Central memory CD8-positive, alpha-beta T cell (primary cell): ENCODE measurements at regions not wholly inside any gene's neighbourhood (a gene's known extent, or its start where the extent isn't known, plus 50 kb on each side); places are given as distances from the start of the nearest gene placed in this dataset.

ENCODE experiments used
- ATAC-seq: fragments of 150-1000 bp; cut with Tn5 transposase; replicated peaks from 2 replicates; pipeline ENCODE4 v1.10.0; 2022; ENCODE audit warnings: mild to moderate bottlenecking, moderate FRiP score, moderate number of reproducible peaks; ENCODE audit not compliant: poor library complexity, severe bottlenecking; ENCODE audit errors: extremely low read depth
- DNase-seq, 2 donors: peaks; one replicate each; pipeline ENCODE4 v3.0.0; 2021; ENCODE audit warnings: low spot score in 2 of 2
- H3K27ac Mint-ChIP-seq: one replicate; pipeline ENCODE4 v1.8.0; 2022; ENCODE audit warnings: low read depth, mild to moderate bottlenecking, moderate library complexity, mixed read lengths
- H3K27me3 Mint-ChIP-seq: one replicate; pipeline ENCODE4 v1.8.0; 2022; ENCODE audit warnings: mixed read lengths
- H3K36me3 Mint-ChIP-seq: one replicate; pipeline ENCODE4 v1.8.0; 2022; ENCODE audit warnings: mild to moderate bottlenecking, moderate library complexity, mixed read lengths; ENCODE audit not compliant: insufficient read depth
- H3K4me1 Mint-ChIP-seq: one replicate; pipeline ENCODE4 v1.8.0; 2022; ENCODE audit warnings: mixed read lengths
- H3K4me3 Mint-ChIP-seq: one replicate; pipeline ENCODE4 v1.8.0; 2022; ENCODE audit warnings: mild to moderate bottlenecking, moderate library complexity, mixed read lengths
- H3K9me3 Mint-ChIP-seq: one replicate; pipeline ENCODE4 v1.8.0; 2022; ENCODE audit warnings: mixed read lengths

GRCh38 chr5:18745042-18745987 lies 1111.1 kb downstream of the TAF11L14 start:
- peaks cover 45% of the 10 kb centered on the region for H3K4me1 Mint-ChIP-seq
- ATAC-seq (peak; percentile 45), DNase-seq (peak in 1 of 2 donors; percentile 16)
- no peaks in the 10 kb centered on the region for H3K27me3 Mint-ChIP-seq
- H3K27ac Mint-ChIP-seq, result peak overlapping the region; percentile 96
- H3K36me3 Mint-ChIP-seq, result peaks cover 19% of the 10 kb centered on the region
- peak overlapping the region; percentile 92 for H3K4me3 Mint-ChIP-seq
- no peaks in the 10 kb centered on the region for H3K9me3 Mint-ChIP-seq

DNA sequence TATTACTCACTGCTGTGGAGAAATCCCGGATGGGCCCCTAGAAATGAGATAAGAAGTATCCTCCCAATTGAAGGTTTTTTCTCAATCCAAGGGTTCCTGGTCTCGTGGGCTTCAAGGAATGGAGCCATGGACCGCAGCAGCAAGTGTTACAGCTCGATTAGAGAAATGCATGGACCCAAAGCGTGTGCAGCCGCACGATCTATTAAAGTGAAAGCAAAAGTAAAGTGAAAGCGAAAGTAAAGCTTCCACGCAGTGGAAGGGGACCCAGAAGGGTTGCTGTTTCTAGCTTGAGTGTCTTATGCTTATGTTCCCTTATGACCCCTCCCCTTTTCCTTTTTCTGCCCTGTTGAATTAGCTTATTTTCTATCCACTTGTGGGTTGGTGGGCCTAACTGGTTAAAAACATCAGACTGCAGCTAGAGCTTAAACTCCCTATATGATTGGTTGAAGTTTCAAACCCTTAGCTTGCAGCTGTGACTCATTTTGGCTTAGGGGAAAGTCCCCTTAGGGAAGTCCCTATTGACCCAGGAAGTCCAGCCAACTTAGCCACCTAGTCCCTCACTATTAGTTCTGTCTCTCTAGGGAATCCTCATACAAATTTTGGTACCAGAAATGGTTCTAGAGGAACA lies 1111.8 kb downstream of the TAF11L14 start:
- Mint-ChIP-seq H3K4me3 (peak overlapping the region; percentile 92), H3K27me3 (no peaks in the 10 kb centered on the region), H3K4me1 (peaks cover 42% of the 10 kb centered on the region), H3K36me3 (peaks cover 18% of the 10 kb centered on the region), H3K9me3 (no peaks in the 10 kb centered on the region), H3K27ac (peak overlapping the region; percentile 96)
- peak; percentile 81 for ATAC-seq
- DNase-seq, result peak in 1 of 2 donors; percentile 35

GRCh38 chr5:18749763-18750162 lies 1115.5 kb downstream of the TAF11L14 start:
- no peak for DNase-seq
- Mint-ChIP-seq H3K27me3 (no peaks in the 10 kb centered on the region), H3K27ac (no peak overlapping the region), H3K9me3 (no peaks in the 10 kb centered on the region), H3K36me3 (peaks cover 16% of the 10 kb centered on the region), H3K4me1 (peaks cover 15% of the 10 kb centered on the region), H3K4me3 (no peak overlapping the region)
- no peak for ATAC-seq

DNA sequence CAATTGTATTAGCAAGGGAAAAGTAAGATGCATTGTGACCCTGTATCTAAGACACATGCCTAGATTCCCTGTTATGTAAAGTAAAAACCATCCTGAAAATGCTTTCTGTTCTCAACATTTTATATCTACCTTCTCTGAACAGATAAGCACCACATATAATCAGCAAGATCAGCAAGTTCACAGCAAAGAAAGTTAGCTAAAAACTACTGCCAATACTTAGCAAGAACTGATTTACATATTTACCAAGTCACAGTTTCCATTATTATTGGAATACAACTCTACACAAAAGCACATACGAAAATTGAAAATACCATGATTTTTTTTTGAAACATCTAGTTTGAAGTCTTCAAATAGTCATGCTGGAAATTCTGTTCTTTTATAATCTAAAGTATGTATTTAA lies 1118.1 kb downstream of the TAF11L14 start:
- ATAC-seq, result no peak
- no peak overlapping the region for H3K4me3 Mint-ChIP-seq
- H3K27ac Mint-ChIP-seq, result no peak overlapping the region
- H3K9me3 Mint-ChIP-seq, result no peaks in the 10 kb centered on the region
- no peaks in the 10 kb centered on the region for H3K36me3 Mint-ChIP-seq
- no peak for DNase-seq
- no peaks in the 10 kb centered on the region for H3K27me3 Mint-ChIP-seq
- peaks cover 3% of the 10 kb centered on the region for H3K4me1 Mint-ChIP-seq

GRCh38 chr5:18754201-18754600 lies 1119.9 kb downstream of the TAF11L14 start:
- DNase-seq, result no peak
- H3K4me1 Mint-ChIP-seq, result no peaks in the 10 kb centered on the region
- H3K4me3 Mint-ChIP-seq, result no peak overlapping the region
- H3K27me3 Mint-ChIP-seq, result no peaks in the 10 kb centered on the region
- no peak for ATAC-seq
- no peaks in the 10 kb centered on the region for H3K9me3 Mint-ChIP-seq
- no peaks in the 10 kb centered on the region for H3K36me3 Mint-ChIP-seq
- H3K27ac Mint-ChIP-seq, result no peak overlapping the region

DNA sequence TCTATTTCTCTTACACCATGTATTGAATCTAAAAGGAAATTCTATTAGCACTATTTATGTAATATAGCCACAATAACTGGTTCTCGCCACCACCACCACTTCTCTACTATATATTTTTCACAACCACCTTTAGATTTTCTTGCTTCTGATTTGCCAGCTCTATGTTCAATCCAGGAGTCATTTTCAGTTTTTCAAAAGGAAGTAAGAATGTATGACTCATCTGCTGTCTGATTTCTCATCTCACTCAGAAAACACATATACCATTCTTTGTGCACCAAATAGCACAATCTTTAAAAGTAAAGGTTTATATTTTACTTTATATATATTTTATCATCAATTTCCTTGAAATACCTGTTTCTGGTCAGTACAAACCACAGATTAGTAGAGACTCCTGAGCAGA lies 1127.5 kb downstream of the TAF11L14 start:
- no peaks in the 10 kb centered on the region for H3K27me3 Mint-ChIP-seq
- ATAC-seq (peak; percentile 43), DNase-seq (no peak)
- no peak overlapping the region for H3K4me3 Mint-ChIP-seq
- H3K27ac Mint-ChIP-seq, result no peak overlapping the region
- peaks cover 4% of the 10 kb centered on the region for H3K4me1 Mint-ChIP-seq
- H3K9me3 Mint-ChIP-seq, result no peaks in the 10 kb centered on the region
- no peaks in the 10 kb centered on the region for H3K36me3 Mint-ChIP-seq

- H3K4me3 Mint-ChIP-seq, result no peak overlapping the region
- no peak overlapping the region for H3K27ac Mint-ChIP-seq
- H3K27me3 Mint-ChIP-seq, result no peaks in the 10 kb centered on the region
- H3K36me3 Mint-ChIP-seq, result no peaks in the 10 kb centered on the region
- ATAC-seq (no peak), DNase-seq (no peak)
- peaks cover 4% of the 10 kb centered on the region for H3K4me1 Mint-ChIP-seq
- no peaks in the 10 kb centered on the region for H3K9me3 Mint-ChIP-seq
Measured at GRCh38 chr5:18764161-18764560, 1129.9 kb downstream of the TAF11L14 start.

GRCh38 chr5:18765304-18765703 lies 1131.0 kb downstream of the TAF11L14 start:
- H3K9me3 Mint-ChIP-seq, result no peaks in the 10 kb centered on the region
- peaks cover 4% of the 10 kb centered on the region for H3K4me1 Mint-ChIP-seq
- H3K4me3 Mint-ChIP-seq, result no peak overlapping the region

GRCh38 chr5:18771097-18771610 lies 1136.9 kb downstream of the TAF11L14 start:
- H3K9me3 Mint-ChIP-seq, result no peaks in the 10 kb centered on the region
- peaks cover 7% of the 10 kb centered on the region for H3K4me1 Mint-ChIP-seq
- no peak for ATAC-seq
- H3K36me3 Mint-ChIP-seq, result no peaks in the 10 kb centered on the region
- no peak for DNase-seq
- no peak overlapping the region for H3K27ac Mint-ChIP-seq
- H3K27me3 Mint-ChIP-seq, result no peaks in the 10 kb centered on the region
- no peak overlapping the region for H3K4me3 Mint-ChIP-seq

More at GRCh38 chr5:18765304-18765703, 1131.0 kb downstream of the TAF11L14 start:
- DNase-seq (no peak), ATAC-seq (no peak)
- Mint-ChIP-seq H3K27ac (no peak overlapping the region), H3K27me3 (no peaks in the 10 kb centered on the region), H3K36me3 (no peaks in the 10 kb centered on the region)

DNA sequence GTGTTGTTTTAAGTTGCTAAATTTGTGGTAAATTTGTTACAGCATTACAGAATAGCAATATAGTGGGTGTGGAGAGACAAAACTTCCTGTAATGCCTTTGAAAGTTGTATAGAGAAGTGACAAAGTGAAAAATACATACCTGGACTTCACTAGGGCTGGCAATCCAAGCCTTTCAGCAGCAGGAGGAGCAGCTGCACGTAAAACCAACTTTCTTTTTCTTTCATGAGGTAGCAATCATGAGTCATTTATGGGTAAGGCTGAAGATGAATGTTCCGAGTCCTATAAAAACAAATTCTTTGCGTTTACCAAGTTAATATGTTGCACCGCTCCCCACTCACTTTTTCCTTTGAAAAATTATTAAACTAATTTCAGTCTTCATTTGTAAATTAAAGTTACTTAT lies 1138.2 kb downstream of the TAF11L14 start:
- no peak for DNase-seq
- Mint-ChIP-seq H3K4me3 (no peak overlapping the region), H3K9me3 (no peaks in the 10 kb centered on the region), H3K27me3 (no peaks in the 10 kb centered on the region), H3K36me3 (no peaks in the 10 kb centered on the region), H3K27ac (no peak overlapping the region), H3K4me1 (peaks cover 7% of the 10 kb centered on the region)
- ATAC-seq, result no peak

DNA sequence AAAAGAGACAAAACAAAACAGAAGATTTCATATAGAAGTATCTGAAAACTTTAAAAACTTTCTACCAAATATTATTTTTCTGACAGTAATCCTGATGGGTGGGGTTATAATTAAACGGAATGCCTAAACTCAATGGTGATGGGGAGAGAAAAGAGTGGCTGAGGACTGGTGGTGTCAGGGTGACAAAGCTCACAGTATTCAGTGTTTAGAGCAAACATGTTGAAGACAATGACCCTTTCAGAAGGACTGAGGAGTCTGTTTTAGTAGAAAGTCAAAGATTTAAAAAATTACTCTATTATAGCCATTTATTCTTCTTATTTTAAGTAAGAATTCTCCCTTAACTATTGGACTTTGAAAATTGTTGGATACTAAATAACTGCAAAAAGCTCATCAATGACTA lies 1144.0 kb downstream of the TAF11L14 start:
- no peaks in the 10 kb centered on the region for H3K36me3 Mint-ChIP-seq
- H3K9me3 Mint-ChIP-seq, result no peaks in the 10 kb centered on the region
- no peaks in the 10 kb centered on the region for H3K4me1 Mint-ChIP-seq
- H3K27me3 Mint-ChIP-seq, result no peaks in the 10 kb centered on the region
- ATAC-seq (no peak), DNase-seq (no peak)
- H3K4me3 Mint-ChIP-seq, result no peak overlapping the region
- H3K27ac Mint-ChIP-seq, result no peak overlapping the region

GRCh38 chr5:18789218-18789998 lies 1155.1 kb downstream of the TAF11L14 start:
- no peaks in the 10 kb centered on the region for H3K36me3 Mint-ChIP-seq
- DNase-seq, result no peak
- no peaks in the 10 kb centered on the region for H3K4me1 Mint-ChIP-seq
- H3K27ac Mint-ChIP-seq, result no peak overlapping the region
- no peak overlapping the region for H3K4me3 Mint-ChIP-seq
- H3K27me3 Mint-ChIP-seq, result no peaks in the 10 kb centered on the region
- H3K9me3 Mint-ChIP-seq, result no peaks in the 10 kb centered on the region
- peak; percentile 49 for ATAC-seq
